H1 (cell line): ENCODE measurements at regions not wholly inside any gene's neighbourhood (a gene's known extent, or its start where the extent isn't known, plus 50 kb on each side); places are given as distances from the start of the nearest gene placed in this dataset.

ENCODE experiments used
- CTCF ChIA-PET: fragments of 300-600 bp; sonication (Branson Sonifier 250); formaldehyde crosslinking; loops from one replicate; lab custom pipeline; 2021; ENCODE audit not compliant: partially characterized antibody; lab: Charles Lee
- POLR2A ChIA-PET: fragments of 300-600 bp; sonication (Branson Sonifier 250); formaldehyde crosslinking; loops from one replicate; lab custom pipeline; 2021; ENCODE audit warnings: inconsistent platforms; ENCODE audit not compliant: partially characterized antibody; lab: Charles Lee
- DNase-seq, 2 experiments: peaks; one replicate each; pipeline versions ENCODE4 v3.0.0 to v3.0.0-alpha.2; 2010 to 2022; ENCODE audit warnings: low spot score in 2 of 2, low read depth in 1 of 2, mixed read lengths in 1 of 2
- FAIRE-seq: peaks from 2 replicates; lab custom pipeline; 2011; peaks lifted over from hg19 to GRCh38; lab: Jason Lieb, UNC
- H2AFZ ChIP-seq: 2 replicates; pipeline ENCODE4 v1.8.1; 2012; ENCODE audit warnings: low read length, inconsistent platforms
- H2AK5ac ChIP-seq: 2 replicates; pipeline ENCODE4 v1.6.1; 2013; ENCODE audit warnings: low read depth, low read length
- H2BK120ac ChIP-seq: replicated peaks from 2 replicates; pipeline ENCODE3; 2013; ENCODE audit warnings: low read depth, low read length, inconsistent platforms
- H2BK12ac ChIP-seq: 2 replicates; pipeline ENCODE4 v1.6.1; 2013; ENCODE audit warnings: low read depth, low read length
- H2BK15ac ChIP-seq: 2 replicates; pipeline ENCODE4 v1.6.1; 2013; ENCODE audit warnings: low read length
- H2BK20ac ChIP-seq: 2 replicates; pipeline ENCODE4 v1.6.1; 2013; ENCODE audit warnings: low read length
- H2BK5ac ChIP-seq: 2 replicates; pipeline ENCODE4 v1.6.1; 2013; ENCODE audit warnings: low read depth, low read length
- H3K14ac ChIP-seq: 2 replicates; pipeline ENCODE4 v1.6.1; 2013; ENCODE audit warnings: inconsistent platforms; ENCODE audit not compliant: insufficient read length
- H3K18ac ChIP-seq: 2 replicates; pipeline ENCODE4 v1.6.1; 2013; ENCODE audit warnings: low read length; ENCODE audit errors: extremely low read depth
- H3K23ac ChIP-seq: 2 replicates; pipeline ENCODE4 v1.6.1; 2013; ENCODE audit warnings: inconsistent platforms; ENCODE audit not compliant: insufficient read length
- H3K23me2 ChIP-seq: 2 replicates; pipeline ENCODE4 v1.6.1; 2013; ENCODE audit warnings: low read depth, low read length
- H3K27ac ChIP-seq: 2 replicates; pipeline ENCODE4 v1.6.1; 2011; ENCODE audit warnings: low read depth, low read length, inconsistent platforms
- H3K27me3 ChIP-seq, 4 experiments: replicated peaks in 1 of 4; 1 replicate in 1 of 4; 2 replicates in 3 of 4; pipeline versions ENCODE4 v1.6.1 to v1.8.1; 2011 to 2013; ENCODE audit warnings: low read length in 3 of 4, mild to moderate bottlenecking in 3 of 4, inconsistent platforms in 2 of 4, mixed read lengths in 2 of 4, moderate library complexity in 1 of 4; ENCODE audit not compliant: control insufficient read depth in 3 of 4, insufficient read depth in 3 of 4; ENCODE audit errors: extremely low read depth in 1 of 4
- H3K36me3 ChIP-seq, 4 experiments: 2 replicates each; pipeline versions ENCODE4 v1.6.1 to v1.8.1; 2011 to 2013; ENCODE audit warnings: mild to moderate bottlenecking in 4 of 4, low read length in 3 of 4, moderate library complexity in 2 of 4, control low read depth in 1 of 4, inconsistent platforms in 1 of 4; ENCODE audit not compliant: insufficient read depth in 4 of 4, control insufficient read depth in 2 of 4
- H3K4ac ChIP-seq: replicated peaks from 2 replicates; pipeline ENCODE3; 2013; ENCODE audit warnings: low read length, low read depth, mixed read lengths, inconsistent platforms; ENCODE audit not compliant: insufficient read length
- H3K4me1 ChIP-seq, 4 experiments: replicated peaks in 1 of 4; 1 replicate in 1 of 4; 2 replicates in 3 of 4; pipeline versions ENCODE4 v1.6.1 to v1.8.1; 2011 to 2013; ENCODE audit warnings: low read length in 3 of 4, inconsistent platforms in 2 of 4, mixed read lengths in 1 of 4; ENCODE audit not compliant: insufficient read depth in 4 of 4, control insufficient read depth in 3 of 4
- H3K4me2 ChIP-seq, 2 experiments: 2 replicates each; pipeline versions ENCODE4 v1.6.1 to v1.8.1; 2011 to 2013; ENCODE audit warnings: low read depth in 2 of 2, low read length in 2 of 2, control low read depth in 1 of 2, inconsistent platforms in 1 of 2, mild to moderate bottlenecking in 1 of 2; ENCODE audit not compliant: insufficient read depth in 1 of 2
- H3K4me3 ChIP-seq, 4 experiments: fragments of 200-600, 300-600 bp in 1 of 4; sonication (generic), shearing (Covaris generic), sonication (Bioruptor Twin) in 1 of 4; 2 replicates each; pipeline versions ENCODE4 v1.5.1 to v1.8.1; 2011 to 2016; ENCODE audit warnings: low read length in 4 of 4, low read depth in 3 of 4, control low read depth in 2 of 4, inconsistent platforms in 2 of 4, mild to moderate bottlenecking in 2 of 4, mixed read lengths in 1 of 4, moderate library complexity in 1 of 4; ENCODE audit not compliant: insufficient read depth in 2 of 4; ENCODE audit errors: extremely low read depth in 1 of 4
- H3K56ac ChIP-seq: replicated peaks from 2 replicates; pipeline ENCODE3; 2013; ENCODE audit warnings: low read depth, mild to moderate bottlenecking, mixed read lengths, low read length, inconsistent platforms; ENCODE audit not compliant: insufficient read length
- H3K79me1 ChIP-seq: 2 replicates; pipeline ENCODE4 v1.6.1; 2013; ENCODE audit warnings: low read depth, low read length, control low read depth
- H3K79me2 ChIP-seq, 2 experiments: 2 replicates each; pipeline versions ENCODE4 v1.6.1 to v1.8.1; 2012 to 2013; ENCODE audit warnings: low read length in 2 of 2, mild to moderate bottlenecking in 2 of 2, inconsistent platforms in 1 of 2; ENCODE audit not compliant: insufficient read depth in 2 of 2, control insufficient read depth in 1 of 2
- H3K9ac ChIP-seq, 4 experiments: replicated peaks in 1 of 4; 1 replicate in 1 of 4; 2 replicates in 3 of 4; pipeline versions ENCODE4 v1.6.1 to v1.8.1; 2011 to 2013; ENCODE audit warnings: low read depth in 3 of 4, low read length in 3 of 4, control low read depth in 2 of 4, mild to moderate bottlenecking in 2 of 4, moderate library complexity in 2 of 4, inconsistent platforms in 1 of 4; ENCODE audit errors: extremely low read depth in 1 of 4
- H3K9me3 ChIP-seq, 2 experiments: 2 replicates each; pipeline versions ENCODE4 v1.6.1 to v1.8.1; 2012 to 2013; ENCODE audit warnings: mild to moderate bottlenecking in 2 of 2, moderate library complexity in 2 of 2, control low read depth in 1 of 2, inconsistent platforms in 1 of 2, low read depth in 1 of 2, low read length in 1 of 2, mixed read lengths in 1 of 2; ENCODE audit not compliant: insufficient read depth in 2 of 2
- H4K20me1 ChIP-seq, 2 experiments: replicated peaks in 1 of 2; 2 replicates each; pipeline versions ENCODE3 to v1.8.1; 2011 to 2013; ENCODE audit warnings: inconsistent platforms in 2 of 2, low read length in 2 of 2, mild to moderate bottlenecking in 1 of 2; ENCODE audit not compliant: insufficient read depth in 2 of 2, control insufficient read depth in 1 of 2
- H4K5ac ChIP-seq: 2 replicates; pipeline ENCODE4 v1.6.1; 2013; ENCODE audit warnings: low read length, low read depth, mixed read lengths, inconsistent platforms; ENCODE audit not compliant: insufficient read length
- H4K8ac ChIP-seq: 2 replicates; pipeline ENCODE4 v1.8.0; 2013; ENCODE audit warnings: mild to moderate bottlenecking, moderate library complexity, low read length, inconsistent platforms; ENCODE audit not compliant: insufficient read depth; ENCODE audit errors: extremely low read depth
- H4K91ac ChIP-seq: replicated peaks from 2 replicates; pipeline ENCODE3; 2013; ENCODE audit warnings: low read length, mixed read lengths, inconsistent platforms; ENCODE audit not compliant: insufficient read length
- BCL11A ChIP-seq, 2 experiments: IDR thresholded peaks; one replicate each; pipeline ENCODE4 v1.6.1; 2011; ENCODE audit warnings: low read depth in 2 of 2, low read length in 2 of 2, mild to moderate bottlenecking in 2 of 2
- CREB1 ChIP-seq: IDR thresholded peaks from 2 replicates; pipeline ENCODE4 v1.6.1; 2012; ENCODE audit warnings: inconsistent platforms
- HDAC6 ChIP-seq: IDR thresholded peaks from one replicate; pipeline ENCODE4 v1.7.1; 2012; ENCODE audit warnings: low read depth, mild to moderate bottlenecking, inconsistent platforms, low read length, moderate library complexity
- JUND ChIP-seq: IDR thresholded peaks from 2 replicates; pipeline ENCODE4 v1.6.1; 2011; ENCODE audit warnings: mild to moderate bottlenecking, improper control_type of control experiment, low read length
- NRF1 ChIP-seq: IDR thresholded peaks from 2 replicates; pipeline ENCODE4 v1.6.1; 2011; ENCODE audit warnings: mild to moderate bottlenecking, low read depth, low read length, improper control_type of control experiment
- POU5F1 ChIP-seq: IDR thresholded peaks from 2 replicates; pipeline ENCODE4 v1.6.1; 2011; ENCODE audit warnings: low read depth, mild to moderate bottlenecking, low read length, moderate library complexity
- SIRT6 ChIP-seq: IDR thresholded peaks from one replicate; pipeline ENCODE4 v1.7.1; 2012; ENCODE audit warnings: low read length, inconsistent platforms
- TAF1 ChIP-seq: IDR thresholded peaks from 2 replicates; pipeline ENCODE4 v1.6.1; 2011; ENCODE audit warnings: mild to moderate bottlenecking, low read depth, low read length
- YY1 ChIP-seq: IDR thresholded peaks from 2 replicates; pipeline ENCODE4 v1.6.1; 2011; ENCODE audit warnings: low read depth, mild to moderate bottlenecking, low read length
- WGBS, 2 experiments: shearing (Covaris generic) in 1 of 2; methylation state at CpG; one replicate each; pipeline versions ENCODE4 v1.1.6 to v1.1.7; 2013 to 2015; ENCODE audit warnings: low lambda C conversion rate in 2 of 2, mixed read lengths in 2 of 2, inconsistent platforms in 1 of 2, low coverage in 1 of 2, missing lambda C conversion rate in 1 of 2; ENCODE audit not compliant: insufficient replicate concordance in 2 of 2, insufficient coverage in 1 of 2, insufficient read length in 1 of 2; ENCODE audit errors: extremely low coverage in 1 of 2, missing lambda C conversion rate in 1 of 2; 5-methylcytosine and 5-hydroxymethylcytosine counted together
- TF ChIP-seq, protein P1 (sequence below): IDR thresholded peaks from 2 replicates; pipeline ENCODE4 v1.6.1; 2012; ENCODE audit warnings: inconsistent platforms

DNA sequence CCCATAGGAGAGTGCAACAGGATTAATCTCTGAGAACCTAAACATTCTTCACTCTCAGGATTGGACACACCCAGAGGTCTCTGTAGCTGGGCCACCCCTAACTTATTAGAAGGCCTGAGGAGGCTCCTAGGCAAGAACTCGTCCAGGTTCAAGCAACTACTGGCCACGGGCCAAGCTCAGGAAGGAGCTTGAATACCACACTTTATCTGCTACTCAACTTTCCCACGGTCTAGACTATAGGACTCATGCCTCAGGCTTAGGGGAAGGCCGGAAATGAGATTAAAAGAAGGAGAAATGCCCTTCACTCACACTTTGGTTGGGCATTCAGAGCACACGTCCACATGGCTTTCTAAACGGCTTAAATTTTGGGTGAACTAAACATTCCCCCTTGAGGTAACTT, 142.8 kb upstream of the PHYHIPL start:
- H4K91ac ChIP-seq: no peak overlapping the region
- H2AK5ac ChIP-seq: no peak overlapping the region
- H2BK20ac ChIP-seq: no peak overlapping the region
- no peaks in the 10 kb centered on the region for H3K9me3 ChIP-seq
- H3K4me1 ChIP-seq: no peaks in the 10 kb centered on the region
- H3K18ac ChIP-seq: no peak overlapping the region
- H2BK12ac ChIP-seq: no peak overlapping the region
- no peak overlapping the region for H2BK5ac ChIP-seq
- FAIRE-seq (no peak), DNase-seq (no peak)
- H4K8ac ChIP-seq: no peak overlapping the region
- no peak overlapping the region for H3K4me3 ChIP-seq
- no peaks in the 10 kb centered on the region for H3K36me3 ChIP-seq
- no peaks in the 10 kb centered on the region for H4K20me1 ChIP-seq
- H3K4ac ChIP-seq: no peak overlapping the region
- ChIA-PET POLR2A (no interaction called here), CTCF (no interaction called here)
- H3K27me3 ChIP-seq: no peaks in the 10 kb centered on the region
- no peak overlapping the region for H3K9ac ChIP-seq
- WGBS, 2 experiments: 90% methylated on average over 6 of the region's 6 CpGs; no CpG with 5 or more reads in 1 of the 2 experiments
- H4K5ac ChIP-seq: no peak overlapping the region
- no peaks in the 10 kb centered on the region for H3K79me2 ChIP-seq
- no peak overlapping the region for H3K14ac ChIP-seq
- no peak overlapping the region for H2BK120ac ChIP-seq
- H3K23ac ChIP-seq: no peak overlapping the region
- no peak overlapping the region for H3K4me2 ChIP-seq
- H3K27ac ChIP-seq: no peak overlapping the region
- no peak overlapping the region for H2AFZ ChIP-seq
- no peak for TF ChIP-seq CREB1
- TF ChIP-seq TAF1: no peak
- no peak for TF ChIP-seq POU5F1
- TF ChIP-seq BCL11A (IDR thresholded peaks at IDR 0.05; ENCODE audit: low read depth in 2 of 2, low read length in 2 of 2): no peak
- TF ChIP-seq SIRT6: no peak
- TF ChIP-seq HDAC6: no peak
- TF ChIP-seq NRF1: no peak
- TF ChIP-seq, protein P1, sequence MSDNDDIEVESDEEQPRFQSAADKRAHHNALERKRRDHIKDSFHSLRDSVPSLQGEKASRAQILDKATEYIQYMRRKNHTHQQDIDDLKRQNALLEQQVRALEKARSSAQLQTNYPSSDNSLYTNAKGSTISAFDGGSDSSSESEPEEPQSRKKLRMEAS: no peak
- TF ChIP-seq JUND: no peak
- no peak for TF ChIP-seq YY1
- H2BK15ac ChIP-seq: no peak overlapping the region
- H3K23me2 ChIP-seq: no peaks in the 10 kb centered on the region; the same call in 1 of the 2 replicates
- no peak overlapping the region for H3K56ac ChIP-seq
- H3K79me1 ChIP-seq: no peaks in the 10 kb centered on the region
